OCI-LY1 (cell line): ENCODE measurements at regions not wholly inside any gene's neighbourhood (a gene's known extent, or its start where the extent isn't known, plus 50 kb on each side); places are given as distances from the start of the nearest gene placed in this dataset.

Experiments used
- CTCF ChIP-seq: fragments of 200-600 bp; sonication (generic), shearing (Covaris generic); IDR thresholded peaks from 2 replicates; pipeline ENCODE4 v1.5.1; 2017; ENCODE audit warnings: mild to moderate bottlenecking, antibody characterized with exemption, low read length, moderate library complexity, mixed read lengths
- EZH2 ChIP-seq: fragments of 200-600 bp; sonication (generic), shearing (Covaris generic); IDR thresholded peaks from 2 replicates; pipeline ENCODE4 v1.8.0; 2017; ENCODE audit warnings: borderline replicate concordance, mixed run types, mild to moderate bottlenecking, antibody characterized with exemption, low read length, moderate library complexity, mixed read lengths

GRCh38 chr1:191542444-191542843 is 615.8 kb upstream of the RGS18 start:
- TF ChIP-seq CTCF = no peak
- no peak for TF ChIP-seq EZH2
